NT2/D1 (cell line): ENCODE measurements at regions not wholly inside any gene's neighbourhood (a gene's known extent, or its start where the extent isn't known, plus 50 kb on each side); places are given as distances from the start of the nearest gene placed in this dataset.

Source experiments
- YY1 ChIP-seq: IDR thresholded peaks from 2 replicates; pipeline ENCODE4 v1.6.1; 2011; ENCODE audit not compliant: insufficient read length, insufficient read depth
- ZNF274 ChIP-seq: IDR thresholded peaks from 2 replicates; pipeline ENCODE4 v1.6.1; 2011; ENCODE audit warnings: mild to moderate bottlenecking, low read depth, low read length

- TF ChIP-seq ZNF274, result no peak
- TF ChIP-seq YY1, result no peak
These were observed 382.1 kb downstream of the MN1 start for GRCh38 chr22:27419473-27419872.
